ENCODE measurements at regions not wholly inside any gene's neighbourhood (a gene's known extent, or its start where the extent isn't known, plus 50 kb on each side); places are given as distances from the start of the nearest gene placed in this dataset.

DNA sequence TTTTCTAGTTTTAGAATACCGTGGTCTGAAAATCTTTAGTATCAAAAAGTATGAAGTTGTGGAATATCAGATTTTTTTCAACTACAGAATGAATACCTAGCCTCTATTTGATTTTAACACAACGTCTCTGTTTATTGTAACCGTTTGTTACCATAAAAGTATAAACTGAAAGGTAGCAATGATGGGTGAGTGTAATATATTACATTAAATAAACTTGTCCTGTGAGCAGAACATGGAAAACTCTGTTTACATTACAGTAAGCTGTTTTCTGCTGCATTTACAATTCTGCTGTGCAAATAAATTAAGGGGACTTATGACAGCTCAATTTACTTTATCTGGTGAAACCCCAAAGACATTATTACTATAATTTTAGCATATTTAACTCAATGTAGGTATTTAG is 62.5 kb downstream of the CHRM3 start:
- Mint-ChIP-seq H3K27ac (no peak overlapping the region), H3K27me3 (no peaks in the 10 kb centered on the region), H3K4me1 (ENCODE audit: low read depth) (no peaks in the 10 kb centered on the region), H3K9me3 (no peaks in the 10 kb centered on the region), H3K36me3 (ENCODE audit: low read depth) (no peaks in the 10 kb centered on the region), H3K4me3 (no peak overlapping the region)
- ChIA-PET POLR2A (no interaction called here), CTCF (no interaction called here)
- intact Hi-C loops (cut with micrococcal nuclease) = no loop called here
- DNase-seq (no peak), ATAC-seq (no peak)
- TF ChIP-seq, protein P1, sequence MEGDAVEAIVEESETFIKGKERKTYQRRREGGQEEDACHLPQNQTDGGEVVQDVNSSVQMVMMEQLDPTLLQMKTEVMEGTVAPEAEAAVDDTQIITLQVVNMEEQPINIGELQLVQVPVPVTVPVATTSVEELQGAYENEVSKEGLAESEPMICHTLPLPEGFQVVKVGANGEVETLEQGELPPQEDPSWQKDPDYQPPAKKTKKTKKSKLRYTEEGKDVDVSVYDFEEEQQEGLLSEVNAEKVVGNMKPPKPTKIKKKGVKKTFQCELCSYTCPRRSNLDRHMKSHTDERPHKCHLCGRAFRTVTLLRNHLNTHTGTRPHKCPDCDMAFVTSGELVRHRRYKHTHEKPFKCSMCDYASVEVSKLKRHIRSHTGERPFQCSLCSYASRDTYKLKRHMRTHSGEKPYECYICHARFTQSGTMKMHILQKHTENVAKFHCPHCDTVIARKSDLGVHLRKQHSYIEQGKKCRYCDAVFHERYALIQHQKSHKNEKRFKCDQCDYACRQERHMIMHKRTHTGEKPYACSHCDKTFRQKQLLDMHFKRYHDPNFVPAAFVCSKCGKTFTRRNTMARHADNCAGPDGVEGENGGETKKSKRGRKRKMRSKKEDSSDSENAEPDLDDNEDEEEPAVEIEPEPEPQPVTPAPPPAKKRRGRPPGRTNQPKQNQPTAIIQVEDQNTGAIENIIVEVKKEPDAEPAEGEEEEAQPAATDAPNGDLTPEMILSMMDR (IDR thresholded peaks at IDR 0.05) = no peak

DNA sequence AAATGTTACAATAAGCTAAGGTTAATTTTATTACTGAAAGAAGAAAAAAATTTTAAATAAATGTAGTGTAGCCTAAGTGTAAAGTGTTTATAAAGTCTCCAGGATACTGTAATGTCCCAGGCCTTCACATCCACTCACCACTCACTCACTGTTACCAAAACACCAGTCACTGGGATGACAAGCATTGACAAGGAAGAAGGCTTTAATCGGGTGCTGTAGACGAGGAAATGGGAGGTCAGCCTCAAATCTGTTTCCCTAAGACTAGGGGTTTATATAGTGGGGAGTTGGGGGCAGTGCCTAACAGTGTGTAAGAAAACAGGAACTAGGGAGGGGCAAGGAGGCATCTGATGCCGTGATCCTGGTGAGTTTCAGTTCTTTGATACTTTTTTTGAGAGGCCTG is 69.4 kb downstream of the CHRM3 start:
- Mint-ChIP-seq H3K27ac (no peak overlapping the region), H3K36me3 (ENCODE audit: low read depth) (no peaks in the 10 kb centered on the region), H3K4me3 (no peak overlapping the region), H3K9me3 (peaks cover 3% of the 10 kb centered on the region), H3K4me1 (ENCODE audit: low read depth) (peaks cover 8% of the 10 kb centered on the region), H3K27me3 (no peaks in the 10 kb centered on the region)
- TF ChIP-seq, protein P1 (IDR thresholded peaks at IDR 0.05) = no peak
- DNase-seq = no peak
- intact Hi-C loops (cut with micrococcal nuclease) = no loop called here
- CTCF ChIA-PET = no interaction called here
- POLR2A ChIA-PET = no interaction called here
- ATAC-seq = no peak

DNA sequence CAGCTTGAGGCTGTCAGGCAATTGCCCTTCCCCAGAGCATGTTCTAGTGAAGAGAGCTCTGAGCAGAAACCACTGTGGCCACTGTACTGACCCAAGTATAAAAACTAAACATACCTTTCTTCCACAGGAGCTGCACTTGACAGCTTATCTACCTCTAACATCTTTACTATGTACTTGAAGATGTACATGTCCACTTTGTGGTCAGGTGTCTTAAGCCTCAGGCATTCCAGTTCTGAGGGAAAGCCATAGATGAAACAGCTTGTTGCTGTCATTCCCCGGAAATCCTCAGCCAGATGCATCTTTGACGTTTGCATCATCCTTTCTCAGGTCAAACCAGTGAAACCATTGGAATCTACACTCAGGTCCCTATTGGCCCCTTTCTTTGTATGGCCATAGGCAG is 70.4 kb downstream of the CHRM3 start:
- H3K4me1 Mint-ChIP-seq (ENCODE audit: low read depth) = peaks cover 8% of the 10 kb centered on the region
- no peak for ATAC-seq
- no peak overlapping the region for H3K27ac Mint-ChIP-seq
- intact Hi-C loops (cut with micrococcal nuclease) = no loop called here
- DNase-seq = no peak
- no peaks in the 10 kb centered on the region for H3K27me3 Mint-ChIP-seq
- ChIA-PET CTCF (no interaction called here), POLR2A (no interaction called here)
- H3K4me3 Mint-ChIP-seq = no peak overlapping the region
- peaks cover 3% of the 10 kb centered on the region for H3K9me3 Mint-ChIP-seq
- TF ChIP-seq, protein P1 (IDR thresholded peaks at IDR 0.05) = no peak
- no peaks in the 10 kb centered on the region for H3K36me3 Mint-ChIP-seq (ENCODE audit: low read depth)

DNA sequence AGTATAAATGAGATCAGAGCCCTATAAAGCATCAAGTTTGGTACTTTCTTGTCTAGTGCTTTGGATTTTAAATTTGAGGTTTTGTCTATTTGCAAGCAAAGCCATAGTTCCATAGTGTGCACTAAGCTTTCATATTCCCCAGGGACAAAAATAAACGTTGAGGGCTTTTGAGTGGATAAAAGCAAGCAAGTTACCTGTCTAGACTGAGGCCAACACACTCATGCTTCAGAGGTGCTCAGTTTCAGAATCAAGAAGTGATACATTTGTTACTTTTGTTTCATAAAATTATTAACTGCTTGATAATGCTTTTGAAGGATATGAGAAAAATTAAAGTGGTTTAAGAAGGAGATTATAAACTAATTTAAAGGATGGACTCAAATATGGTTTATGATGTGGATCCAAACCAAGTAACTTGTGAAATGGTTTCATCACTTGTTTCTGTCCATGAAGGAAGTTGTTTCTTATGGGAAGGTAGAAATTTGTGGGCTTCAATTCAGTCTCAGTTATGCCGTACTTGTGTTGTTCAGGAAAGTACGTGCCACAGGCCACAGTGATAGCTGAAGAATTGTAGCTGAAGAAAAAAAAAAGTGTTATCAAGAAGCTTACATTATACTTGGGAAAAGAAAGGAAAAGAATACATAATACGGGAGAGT is 71.2 kb downstream of the CHRM3 start:
- Mint-ChIP-seq H3K27me3 (no peaks in the 10 kb centered on the region), H3K36me3 (ENCODE audit: low read depth) (no peaks in the 10 kb centered on the region), H3K4me1 (ENCODE audit: low read depth) (peaks cover 8% of the 10 kb centered on the region), H3K4me3 (peak overlapping the region; percentile 38), H3K9me3 (peaks cover 3% of the 10 kb centered on the region), H3K27ac (no peak overlapping the region)
- ATAC-seq (no peak), DNase-seq (no peak)
- CTCF ChIA-PET = no interaction called here
- intact Hi-C loops (cut with micrococcal nuclease) = no loop called here
- POLR2A ChIA-PET = no interaction called here
- TF ChIP-seq, protein P1 (IDR thresholded peaks at IDR 0.05) = no peak

DNA sequence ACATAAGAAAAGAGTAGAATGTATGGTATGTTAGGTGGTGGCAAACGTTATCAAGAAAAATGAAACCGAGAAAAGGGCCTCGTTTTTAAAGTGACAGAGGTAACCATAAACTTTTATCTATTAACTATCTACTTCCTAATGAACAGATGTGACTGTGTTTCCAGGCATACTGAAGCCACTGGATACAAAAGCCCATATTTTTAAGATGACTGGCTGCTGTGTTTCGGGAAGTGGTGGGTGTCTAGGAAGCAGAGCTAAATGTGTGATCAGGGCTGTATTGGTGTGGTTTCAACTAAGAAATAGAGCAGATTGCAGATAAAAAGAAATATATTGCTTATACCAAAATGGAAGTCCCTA is 71.8 kb downstream of the CHRM3 start:
- peaks cover 8% of the 10 kb centered on the region for H3K4me1 Mint-ChIP-seq (ENCODE audit: low read depth)
- no peaks in the 10 kb centered on the region for H3K36me3 Mint-ChIP-seq (ENCODE audit: low read depth)
- TF ChIP-seq, protein P1 (IDR thresholded peaks at IDR 0.05) = no peak
- intact Hi-C loops (cut with micrococcal nuclease) = no loop called here
- H3K9me3 Mint-ChIP-seq = peaks cover 3% of the 10 kb centered on the region
- ChIA-PET CTCF (no interaction called here), POLR2A (no interaction called here)
- no peak overlapping the region for H3K27ac Mint-ChIP-seq
- H3K4me3 Mint-ChIP-seq = peak overlapping the region; percentile 38
- ATAC-seq (no peak), DNase-seq (no peak)
- no peaks in the 10 kb centered on the region for H3K27me3 Mint-ChIP-seq

Data from activated CD8-positive, alpha-beta T cell treated with anti-CD3 and anti-CD28 coated beads for 36 hours (primary cell).